OCI-LY3 (cell line): ENCODE measurements at regions not wholly inside any gene's neighbourhood (a gene's known extent, or its start where the extent isn't known, plus 50 kb on each side); places are given as distances from the start of the nearest gene placed in this dataset.

ENCODE experiments used
- EZH2phosphoT487 ChIP-seq: fragments of 200-600 bp; shearing (Covaris generic); IDR thresholded peaks from 2 replicates; pipeline ENCODE4 v1.6.1; 2018; ENCODE audit warnings: antibody characterized with exemption, mixed run types, low read depth
- TF ChIP-seq, protein P1 (sequence below): fragments of 200-600, 300-600 bp; sonication (generic); IDR thresholded peaks from 2 replicates; pipeline ENCODE4 v1.5.1; 2014; ENCODE audit warnings: antibody characterized with exemption, low read length, low read depth

DNA sequence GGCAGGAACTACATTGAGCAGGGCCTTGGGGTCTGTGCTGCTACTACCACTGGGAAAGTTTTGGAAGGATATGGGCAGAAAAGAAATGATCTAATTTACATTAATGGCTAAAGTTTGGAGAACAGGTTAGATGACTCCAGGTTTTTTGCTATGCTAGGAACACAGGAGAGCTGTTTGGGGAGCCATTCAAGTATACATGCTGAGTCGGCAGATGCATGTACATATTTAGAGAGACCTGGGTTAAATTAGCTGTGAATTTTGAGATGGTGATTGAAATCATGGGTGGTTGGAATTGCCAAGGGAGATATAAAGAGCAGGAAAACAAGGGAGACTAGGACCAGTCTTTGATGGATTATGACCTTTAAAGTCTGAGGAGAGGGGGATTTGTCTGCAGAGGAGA, 113.1 kb upstream of the BACH2 start:
- TF ChIP-seq, protein P1, sequence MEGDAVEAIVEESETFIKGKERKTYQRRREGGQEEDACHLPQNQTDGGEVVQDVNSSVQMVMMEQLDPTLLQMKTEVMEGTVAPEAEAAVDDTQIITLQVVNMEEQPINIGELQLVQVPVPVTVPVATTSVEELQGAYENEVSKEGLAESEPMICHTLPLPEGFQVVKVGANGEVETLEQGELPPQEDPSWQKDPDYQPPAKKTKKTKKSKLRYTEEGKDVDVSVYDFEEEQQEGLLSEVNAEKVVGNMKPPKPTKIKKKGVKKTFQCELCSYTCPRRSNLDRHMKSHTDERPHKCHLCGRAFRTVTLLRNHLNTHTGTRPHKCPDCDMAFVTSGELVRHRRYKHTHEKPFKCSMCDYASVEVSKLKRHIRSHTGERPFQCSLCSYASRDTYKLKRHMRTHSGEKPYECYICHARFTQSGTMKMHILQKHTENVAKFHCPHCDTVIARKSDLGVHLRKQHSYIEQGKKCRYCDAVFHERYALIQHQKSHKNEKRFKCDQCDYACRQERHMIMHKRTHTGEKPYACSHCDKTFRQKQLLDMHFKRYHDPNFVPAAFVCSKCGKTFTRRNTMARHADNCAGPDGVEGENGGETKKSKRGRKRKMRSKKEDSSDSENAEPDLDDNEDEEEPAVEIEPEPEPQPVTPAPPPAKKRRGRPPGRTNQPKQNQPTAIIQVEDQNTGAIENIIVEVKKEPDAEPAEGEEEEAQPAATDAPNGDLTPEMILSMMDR: no peak
- no peak for TF ChIP-seq EZH2phosphoT487
